ENCODE measurements at regions not wholly inside any gene's neighbourhood (a gene's known extent, or its start where the extent isn't known, plus 50 kb on each side); places are given as distances from the start of the nearest gene placed in this dataset.

GRCh38 chr22:42217019-42217751 is 53.3 kb downstream of the TCF20 start:
- H3K4me1 Mint-ChIP-seq: peaks cover 37% of the 10 kb centered on the region
- peak overlapping the region; percentile 90 for H3K27ac Mint-ChIP-seq
- H3K27me3 Mint-ChIP-seq (ENCODE audit: insufficient read depth, low read depth, poor library complexity): peaks cover 8% of the 10 kb centered on the region
- peak overlapping the region; percentile 14; the same call in 1 of the 2 replicates for H3K27ac ChIP-seq (ENCODE audit: low read depth)
- H3F3A ChIP-seq (replicated peaks; ENCODE audit: low read depth): 0 out of 2 replicates have a peak, but pooled peaks cover 4% of the 10 kb centered on the region
- H3K79me2 ChIP-seq (replicated peaks; ENCODE audit: insufficient read depth): peaks cover 65% of the 10 kb centered on the region
- TF ChIP-seq, protein P1, sequence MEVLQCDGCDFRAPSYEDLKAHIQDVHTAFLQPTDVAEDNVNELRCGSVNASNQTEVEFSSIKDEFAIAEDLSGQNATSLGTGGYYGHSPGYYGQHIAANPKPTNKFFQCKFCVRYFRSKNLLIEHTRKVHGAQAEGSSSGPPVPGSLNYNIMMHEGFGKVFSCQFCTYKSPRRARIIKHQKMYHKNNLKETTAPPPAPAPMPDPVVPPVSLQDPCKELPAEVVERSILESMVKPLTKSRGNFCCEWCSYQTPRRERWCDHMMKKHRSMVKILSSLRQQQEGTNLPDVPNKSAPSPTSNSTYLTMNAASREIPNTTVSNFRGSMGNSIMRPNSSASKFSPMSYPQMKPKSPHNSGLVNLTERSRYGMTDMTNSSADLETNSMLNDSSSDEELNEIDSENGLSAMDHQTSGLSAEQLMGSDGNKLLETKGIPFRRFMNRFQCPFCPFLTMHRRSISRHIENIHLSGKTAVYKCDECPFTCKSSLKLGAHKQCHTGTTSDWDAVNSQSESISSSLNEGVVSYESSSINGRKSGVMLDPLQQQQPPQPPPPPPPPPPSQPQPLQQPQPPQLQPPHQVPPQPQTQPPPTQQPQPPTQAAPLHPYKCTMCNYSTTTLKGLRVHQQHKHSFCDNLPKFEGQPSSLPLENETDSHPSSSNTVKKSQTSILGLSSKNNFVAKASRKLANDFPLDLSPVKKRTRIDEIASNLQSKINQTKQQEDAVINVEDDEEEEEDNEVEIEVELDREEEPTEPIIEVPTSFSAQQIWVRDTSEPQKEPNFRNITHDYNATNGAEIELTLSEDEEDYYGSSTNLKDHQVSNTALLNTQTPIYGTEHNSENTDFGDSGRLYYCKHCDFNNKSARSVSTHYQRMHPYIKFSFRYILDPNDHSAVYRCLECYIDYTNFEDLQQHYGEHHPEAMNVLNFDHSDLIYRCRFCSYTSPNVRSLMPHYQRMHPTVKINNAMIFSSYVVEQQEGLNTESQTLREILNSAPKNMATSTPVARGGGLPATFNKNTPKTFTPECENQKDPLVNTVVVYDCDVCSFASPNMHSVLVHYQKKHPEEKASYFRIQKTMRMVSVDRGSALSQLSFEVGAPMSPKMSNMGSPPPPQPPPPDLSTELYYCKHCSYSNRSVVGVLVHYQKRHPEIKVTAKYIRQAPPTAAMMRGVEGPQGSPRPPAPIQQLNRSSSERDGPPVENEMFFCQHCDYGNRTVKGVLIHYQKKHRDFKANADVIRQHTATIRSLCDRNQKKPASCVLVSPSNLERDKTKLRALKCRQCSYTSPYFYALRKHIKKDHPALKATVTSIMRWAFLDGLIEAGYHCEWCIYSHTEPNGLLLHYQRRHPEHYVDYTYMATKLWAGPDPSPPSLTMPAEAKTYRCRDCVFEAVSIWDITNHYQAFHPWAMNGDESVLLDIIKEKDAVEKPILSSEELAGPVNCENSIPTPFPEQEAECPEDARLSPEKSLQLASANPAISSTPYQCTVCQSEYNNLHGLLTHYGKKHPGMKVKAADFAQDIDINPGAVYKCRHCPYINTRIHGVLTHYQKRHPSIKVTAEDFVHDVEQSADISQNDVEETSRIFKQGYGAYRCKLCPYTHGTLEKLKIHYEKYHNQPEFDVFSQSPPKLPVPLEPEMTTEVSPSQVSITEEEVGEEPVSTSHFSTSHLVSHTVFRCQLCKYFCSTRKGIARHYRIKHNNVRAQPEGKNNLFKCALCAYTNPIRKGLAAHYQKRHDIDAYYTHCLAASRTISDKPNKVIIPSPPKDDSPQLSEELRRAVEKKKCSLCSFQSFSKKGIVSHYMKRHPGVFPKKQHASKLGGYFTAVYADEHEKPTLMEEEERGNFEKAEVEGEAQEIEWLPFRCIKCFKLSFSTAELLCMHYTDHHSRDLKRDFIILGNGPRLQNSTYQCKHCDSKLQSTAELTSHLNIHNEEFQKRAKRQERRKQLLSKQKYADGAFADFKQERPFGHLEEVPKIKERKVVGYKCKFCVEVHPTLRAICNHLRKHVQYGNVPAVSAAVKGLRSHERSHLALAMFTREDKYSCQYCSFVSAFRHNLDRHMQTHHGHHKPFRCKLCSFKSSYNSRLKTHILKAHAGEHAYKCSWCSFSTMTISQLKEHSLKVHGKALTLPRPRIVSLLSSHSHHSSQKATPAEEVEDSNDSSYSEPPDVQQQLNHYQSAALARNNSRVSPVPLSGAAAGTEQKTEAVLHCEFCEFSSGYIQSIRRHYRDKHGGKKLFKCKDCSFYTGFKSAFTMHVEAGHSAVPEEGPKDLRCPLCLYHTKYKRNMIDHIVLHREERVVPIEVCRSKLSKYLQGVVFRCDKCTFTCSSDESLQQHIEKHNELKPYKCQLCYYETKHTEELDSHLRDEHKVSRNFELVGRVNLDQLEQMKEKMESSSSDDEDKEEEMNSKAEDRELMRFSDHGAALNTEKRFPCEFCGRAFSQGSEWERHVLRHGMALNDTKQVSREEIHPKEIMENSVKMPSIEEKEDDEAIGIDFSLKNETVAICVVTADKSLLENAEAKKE (CRISPR knock-in tag; IDR thresholded peaks at IDR 0.05): no peak
- TF ChIP-seq STAT1 (IDR thresholded peaks at IDR 0.05; ENCODE audit: unreplicated experiment) (no peak), ZNF114 (CRISPR knock-in tag; IDR thresholded peaks at IDR 0.05) (no peak)
- H3K4me2 ChIP-seq: peak overlapping the region; percentile 66
- H3K4me3 ChIP-seq: peak overlapping the region; percentile 11; the same call in 1 of the 2 replicates
- DNase-seq (ENCODE audit: low spot score) (no peak), ATAC-seq (peak; percentile 50)
- peaks cover 12% of the 10 kb centered on the region for H3K36me3 ChIP-seq (ENCODE audit: insufficient read depth)
- H4K20me1 ChIP-seq (replicated peaks; ENCODE audit: insufficient read depth): peaks cover 63% of the 10 kb centered on the region
- no peaks in the 10 kb centered on the region for H3K9me2 ChIP-seq (ENCODE audit: insufficient read depth)
- no peak overlapping the region for H2AFZ ChIP-seq
- no peak overlapping the region for H3K4me3 Mint-ChIP-seq
- H3K4me1 ChIP-seq (ENCODE audit: insufficient read depth): peaks cover 34% of the 10 kb centered on the region
- H3K9me3 Mint-ChIP-seq: no peaks in the 10 kb centered on the region
- no peaks in the 10 kb centered on the region for H3K27me3 ChIP-seq (ENCODE audit: insufficient read depth)
- peaks cover 29% of the 10 kb centered on the region for H3K36me3 Mint-ChIP-seq (ENCODE audit: low read depth)

- peaks cover 8% of the 10 kb centered on the region for H3K27me3 Mint-ChIP-seq (ENCODE audit: insufficient read depth, low read depth, poor library complexity)
Observed at GRCh38 chr22:42214633-42215415, 55.6 kb downstream of the TCF20 start.

More at GRCh38 chr22:42214633-42215415, 55.6 kb downstream of the TCF20 start:
- Mint-ChIP-seq H3K9me3 (no peaks in the 10 kb centered on the region), H3K4me3 (no peak overlapping the region), H3K27ac (no peak overlapping the region), H3K4me1 (peaks cover 33% of the 10 kb centered on the region), H3K36me3 (ENCODE audit: low read depth) (peaks cover 44% of the 10 kb centered on the region)
- peaks cover 12% of the 10 kb centered on the region for H3K36me3 ChIP-seq (ENCODE audit: insufficient read depth)
- peaks cover 62% of the 10 kb centered on the region for H3K79me2 ChIP-seq (replicated peaks; ENCODE audit: insufficient read depth)
- ATAC-seq (peak; percentile 16), DNase-seq (ENCODE audit: low spot score) (no peak)
- H3K27ac ChIP-seq (ENCODE audit: low read depth): no peak overlapping the region
- no peaks in the 10 kb centered on the region for H3K27me3 ChIP-seq (ENCODE audit: insufficient read depth)
- TF ChIP-seq EZH2 (IDR thresholded peaks at IDR 0.05; ENCODE audit: low read depth, unreplicated experiment): no peak
- no peak for TF ChIP-seq ETS1 (IDR thresholded peaks at IDR 0.05)
- no peak for TF ChIP-seq NANOG (IDR thresholded peaks at IDR 0.05; ENCODE audit: borderline replicate concordance)
- TF ChIP-seq EZH2phosphoT487 (IDR thresholded peaks at IDR 0.05; ENCODE audit: unreplicated experiment): no peak
- TF ChIP-seq, protein P2, sequence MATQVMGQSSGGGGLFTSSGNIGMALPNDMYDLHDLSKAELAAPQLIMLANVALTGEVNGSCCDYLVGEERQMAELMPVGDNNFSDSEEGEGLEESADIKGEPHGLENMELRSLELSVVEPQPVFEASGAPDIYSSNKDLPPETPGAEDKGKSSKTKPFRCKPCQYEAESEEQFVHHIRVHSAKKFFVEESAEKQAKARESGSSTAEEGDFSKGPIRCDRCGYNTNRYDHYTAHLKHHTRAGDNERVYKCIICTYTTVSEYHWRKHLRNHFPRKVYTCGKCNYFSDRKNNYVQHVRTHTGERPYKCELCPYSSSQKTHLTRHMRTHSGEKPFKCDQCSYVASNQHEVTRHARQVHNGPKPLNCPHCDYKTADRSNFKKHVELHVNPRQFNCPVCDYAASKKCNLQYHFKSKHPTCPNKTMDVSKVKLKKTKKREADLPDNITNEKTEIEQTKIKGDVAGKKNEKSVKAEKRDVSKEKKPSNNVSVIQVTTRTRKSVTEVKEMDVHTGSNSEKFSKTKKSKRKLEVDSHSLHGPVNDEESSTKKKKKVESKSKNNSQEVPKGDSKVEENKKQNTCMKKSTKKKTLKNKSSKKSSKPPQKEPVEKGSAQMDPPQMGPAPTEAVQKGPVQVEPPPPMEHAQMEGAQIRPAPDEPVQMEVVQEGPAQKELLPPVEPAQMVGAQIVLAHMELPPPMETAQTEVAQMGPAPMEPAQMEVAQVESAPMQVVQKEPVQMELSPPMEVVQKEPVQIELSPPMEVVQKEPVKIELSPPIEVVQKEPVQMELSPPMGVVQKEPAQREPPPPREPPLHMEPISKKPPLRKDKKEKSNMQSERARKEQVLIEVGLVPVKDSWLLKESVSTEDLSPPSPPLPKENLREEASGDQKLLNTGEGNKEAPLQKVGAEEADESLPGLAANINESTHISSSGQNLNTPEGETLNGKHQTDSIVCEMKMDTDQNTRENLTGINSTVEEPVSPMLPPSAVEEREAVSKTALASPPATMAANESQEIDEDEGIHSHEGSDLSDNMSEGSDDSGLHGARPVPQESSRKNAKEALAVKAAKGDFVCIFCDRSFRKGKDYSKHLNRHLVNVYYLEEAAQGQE (IDR thresholded peaks at IDR 0.05; ENCODE audit: unreplicated experiment): no peak
- H3K4me3 ChIP-seq: no peak overlapping the region
- H3K4me2 ChIP-seq: no peak overlapping the region
- peaks cover 66% of the 10 kb centered on the region for H4K20me1 ChIP-seq (replicated peaks; ENCODE audit: insufficient read depth)
- no peak overlapping the region for H2AFZ ChIP-seq
- peaks cover 31% of the 10 kb centered on the region for H3K4me1 ChIP-seq (ENCODE audit: insufficient read depth)
- no peaks in the 10 kb centered on the region for H3K9me2 ChIP-seq (ENCODE audit: insufficient read depth)
- H3F3A ChIP-seq (replicated peaks; ENCODE audit: low read depth): 0 out of 2 replicates have a peak, but pooled peaks cover 4% of the 10 kb centered on the region
